ENCODE measurements at regions not wholly inside any gene's neighbourhood (a gene's known extent, or its start where the extent isn't known, plus 50 kb on each side); places are given as distances from the start of the nearest gene placed in this dataset.
"Not testable (repeated sequence)": the region's sequence is repeated elsewhere in the genome, so short reads cannot be mapped to it uniquely, and the experiment has no call there.

DNA sequence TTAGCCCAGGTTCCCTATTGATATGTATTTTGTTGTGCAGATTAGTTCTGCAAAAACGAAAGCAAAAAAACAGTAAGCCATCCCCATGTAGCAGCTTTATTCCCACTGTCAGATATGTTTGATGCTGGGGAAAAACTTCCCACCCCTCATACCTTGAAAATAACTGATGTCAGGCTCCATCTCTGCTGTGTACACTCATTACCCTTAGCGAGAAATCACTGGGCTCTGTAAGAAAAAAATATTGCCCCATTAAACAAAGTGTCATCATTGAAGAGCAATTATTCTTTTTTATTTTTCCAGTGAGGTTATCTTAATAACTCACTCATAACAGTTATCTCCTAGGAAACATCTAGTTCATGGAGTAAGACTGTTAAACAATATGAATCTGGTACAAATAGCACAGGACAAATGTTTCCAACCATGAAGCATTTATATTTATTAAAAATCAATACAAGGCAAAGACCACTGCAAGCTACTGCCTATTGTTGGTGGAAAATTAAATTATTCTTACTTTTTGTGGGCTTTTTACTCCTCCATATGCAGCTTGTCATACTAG lies 268.8 kb downstream of the LMBRD1 start:
- dilution Hi-C loops (cut with MboI; ENCODE audit: extremely low pct_ligation_motif_present, low sequenced_read_pairs) (no loop called here), intact Hi-C loops (cut with micrococcal nuclease) (no loop called here)
- ChIA-PET CTCF (no interaction called here), POLR2A (no interaction called here)
- no peaks in the 10 kb centered on the region for H3K9me1 ChIP-seq (replicated peaks; ENCODE audit: control insufficient read depth, extremely low read depth, insufficient read depth, low read length)
- no TSS peak for BruUV-seq (replicated peaks)
- no peak overlapping the region for H3K4me2 ChIP-seq (ENCODE audit: insufficient read depth, low read length)
- H3K4me3 ChIP-seq (replicated peaks in 1 of 3; ENCODE audit: insufficient read depth in 1 of 3, low read depth in 1 of 3, low read length in 3 of 3): no peak overlapping the region
- H3K4me1 ChIP-seq (ENCODE audit: control insufficient read depth, extremely low read depth, insufficient read depth, low read length): no peaks in the 10 kb centered on the region
- no peak overlapping the region for H3K27ac ChIP-seq (ENCODE audit: insufficient read depth, low read depth, low read length)
- no peaks in the 10 kb centered on the region for H3K9me3 ChIP-seq (replicated peaks; ENCODE audit: control insufficient read depth, insufficient read depth, low read length)
- DNase-seq (ENCODE audit: low read depth, low spot score) (no peak), FAIRE-seq (no peak)
- no peaks in the 10 kb centered on the region for H3K79me2 ChIP-seq (ENCODE audit: control insufficient read depth, insufficient read depth, low read length)
- no peak overlapping the region for H2AFZ ChIP-seq (ENCODE audit: low read depth, low read length)
- no peaks in the 10 kb centered on the region for H4K20me1 ChIP-seq (replicated peaks; ENCODE audit: control insufficient read depth, extremely low read depth, insufficient read depth, low read length)
- H3K36me3 ChIP-seq (ENCODE audit: control insufficient read depth in 2 of 2, extremely low read depth in 1 of 2, insufficient read depth in 2 of 2, low read length in 2 of 2): no peaks in the 10 kb centered on the region
- no peaks in the 10 kb centered on the region for H3K27me3 ChIP-seq (ENCODE audit: control insufficient read depth in 2 of 2, insufficient read depth in 2 of 2, low read length in 2 of 2)
- no peak overlapping the region for H3K9ac ChIP-seq (replicated peaks; ENCODE audit: extremely low read depth, insufficient read depth, low read length)
- TF ChIP-seq EZH2 (IDR thresholded peaks at IDR 0.05; ENCODE audit: borderline replicate concordance, low read depth, low read length, severe bottlenecking): no peak
- no peak for TF ChIP-seq MAX (IDR thresholded peaks at IDR 0.05; ENCODE audit: insufficient read depth, insufficient read length)
- no peak for TF ChIP-seq POLR2A (IDR thresholded peaks at IDR 0.05; ENCODE audit: low read depth, low read length)

DNA sequence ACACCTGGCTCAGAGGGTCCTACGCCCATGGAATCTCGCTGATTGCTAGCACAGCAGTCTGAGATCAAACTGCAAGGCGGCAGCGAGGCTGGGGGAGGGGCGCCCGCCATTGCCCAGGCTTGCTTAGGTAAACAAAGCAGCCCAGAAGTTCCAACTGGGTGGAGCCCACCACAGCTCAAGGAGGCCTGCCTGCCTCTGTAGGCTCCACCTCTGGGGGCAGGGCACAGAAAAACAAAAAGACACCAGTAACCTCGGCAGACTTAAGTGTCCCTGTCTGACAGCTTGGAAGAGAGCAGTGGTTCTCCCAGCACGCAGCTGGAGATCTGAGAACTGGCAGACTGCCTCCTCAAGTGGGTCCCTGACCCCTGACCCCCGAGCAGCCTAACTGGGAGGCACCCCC lies 281.3 kb downstream of the LMBRD1 start:
- H2AFZ ChIP-seq (ENCODE audit: low read depth, low read length); POLR2A ChIA-PET; DNase-seq (ENCODE audit: low read depth, low spot score); dilution Hi-C loops (cut with MboI; ENCODE audit: extremely low pct_ligation_motif_present, low sequenced_read_pairs); CTCF ChIA-PET; H3K9me1 ChIP-seq (replicated peaks; ENCODE audit: control insufficient read depth, extremely low read depth, insufficient read depth, low read length); H4K20me1 ChIP-seq (replicated peaks; ENCODE audit: control insufficient read depth, extremely low read depth, insufficient read depth, low read length); H3K36me3 ChIP-seq (ENCODE audit: control insufficient read depth in 2 of 2, extremely low read depth in 1 of 2, insufficient read depth in 2 of 2, low read length in 2 of 2); H3K4me3 ChIP-seq (replicated peaks in 1 of 3; ENCODE audit: insufficient read depth in 1 of 3, low read depth in 1 of 3, low read length in 3 of 3); H3K9me3 ChIP-seq (replicated peaks; ENCODE audit: control insufficient read depth, insufficient read depth, low read length); H3K27me3 ChIP-seq (ENCODE audit: control insufficient read depth in 2 of 2, insufficient read depth in 2 of 2, low read length in 2 of 2); H3K4me1 ChIP-seq (ENCODE audit: control insufficient read depth, extremely low read depth, insufficient read depth, low read length); BruUV-seq (replicated peaks); H3K4me2 ChIP-seq (ENCODE audit: insufficient read depth, low read length); H3K79me2 ChIP-seq (ENCODE audit: control insufficient read depth, insufficient read depth, low read length); H3K9ac ChIP-seq (replicated peaks; ENCODE audit: extremely low read depth, insufficient read depth, low read length); intact Hi-C loops (cut with micrococcal nuclease); H3K27ac ChIP-seq (ENCODE audit: insufficient read depth, low read depth, low read length); FAIRE-seq: not testable (repeated sequence)
